ENCODE measurements at regions not wholly inside any gene's neighbourhood (a gene's known extent, or its start where the extent isn't known, plus 50 kb on each side); places are given as distances from the start of the nearest gene placed in this dataset.

DNA sequence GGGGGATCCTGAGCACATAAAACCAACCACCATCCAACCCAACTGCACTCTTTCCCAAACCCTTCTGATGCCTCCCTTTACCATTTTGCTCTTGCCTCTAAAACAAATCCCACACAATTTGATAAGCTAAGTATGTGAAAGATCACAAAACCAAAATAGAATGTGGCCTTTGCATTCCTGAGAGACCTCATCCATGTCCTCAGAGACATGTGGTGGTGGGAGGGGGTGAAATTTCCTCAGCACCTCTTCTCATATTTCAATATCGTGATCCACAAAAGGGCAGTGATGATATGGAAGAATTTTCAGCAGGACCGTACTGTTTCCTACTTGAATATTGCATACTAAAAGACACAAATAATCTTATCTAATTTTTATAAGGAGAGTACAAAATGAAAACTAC is 423.3 kb downstream of the TLE1 start:
- TF ChIP-seq CTCF (IDR thresholded peaks at IDR 0.05) (no peak), POLR2A (IDR thresholded peaks at IDR 0.05) (no peak)

Measured in vagina (tissue), 2 donors.